Activated T-cell treated with anti-CD3 and anti-CD28 coated beads for 48 hours (primary cell): ENCODE measurements at regions not wholly inside any gene's neighbourhood (a gene's known extent, or its start where the extent isn't known, plus 50 kb on each side); places are given as distances from the start of the nearest gene placed in this dataset.
"Not testable (repeated sequence)": the region's sequence is repeated elsewhere in the genome, so short reads cannot be mapped to it uniquely, and the experiment has no call there.

Experiments
- DNase-seq: peaks from one replicate; pipeline ENCODE4 v3.0.0-alpha.2; 2020; ENCODE audit warnings: low read depth

GRCh38 chr3:11712646-11713045 is 68.9 kb upstream of the VGLL4 start:
- DNase-seq, result no peak

GRCh38 chr3:11711876-11712275 is 68.2 kb upstream of the VGLL4 start:
- DNase-seq, result no peak

DNA sequence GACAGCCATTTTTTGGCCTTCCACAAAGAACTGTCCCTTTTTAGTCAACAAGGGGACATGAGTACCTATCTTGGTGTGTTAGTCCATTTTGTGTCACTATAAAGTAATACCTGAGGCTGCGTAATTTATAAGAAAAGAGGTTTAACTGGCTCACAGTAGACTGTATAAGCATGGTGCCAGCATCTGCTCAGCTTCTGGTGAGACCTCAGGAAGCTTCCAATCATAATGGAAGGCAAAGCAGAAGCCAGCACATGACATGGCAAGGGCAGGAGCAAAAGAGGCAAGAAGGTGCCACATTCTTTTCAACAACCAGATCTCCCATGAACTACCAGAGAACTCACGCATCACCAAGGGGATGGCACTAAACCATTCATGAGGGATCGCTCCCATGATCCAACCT is 66.1 kb upstream of the VGLL4 start:
- no peak for DNase-seq

DNA sequence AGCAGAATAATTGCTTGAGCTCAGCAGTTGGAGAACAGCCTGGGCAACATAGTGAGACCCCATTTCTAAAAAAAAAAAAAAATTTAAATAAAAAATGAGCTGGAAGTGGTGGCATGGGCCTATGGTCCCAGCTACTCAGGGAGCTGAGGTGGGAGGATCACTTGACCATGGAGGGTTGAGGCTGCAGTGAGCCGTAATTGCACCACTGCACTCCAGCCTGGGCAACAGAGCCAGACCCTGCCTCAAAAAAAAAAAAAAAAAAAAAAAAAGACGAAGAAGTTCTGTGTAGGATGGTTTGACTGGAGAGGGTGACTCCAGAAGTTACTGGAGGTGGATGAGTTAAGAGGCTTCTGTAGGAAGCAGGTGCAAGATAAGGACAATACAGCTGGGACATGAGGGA is 63.4 kb upstream of the VGLL4 start:
- not testable (repeated sequence) for DNase-seq

GRCh38 chr3:11706604-11707003 is 62.9 kb upstream of the VGLL4 start:
- DNase-seq, result no peak

GRCh38 chr3:11705049-11705448 is 61.3 kb upstream of the VGLL4 start:
- no peak for DNase-seq

- DNase-seq, result no peak
These were observed 59.4 kb upstream of the VGLL4 start for GRCh38 chr3:11703146-11703545.

GRCh38 chr3:11699083-11699427 is 55.3 kb upstream of the VGLL4 start:
- no peak for DNase-seq

DNA sequence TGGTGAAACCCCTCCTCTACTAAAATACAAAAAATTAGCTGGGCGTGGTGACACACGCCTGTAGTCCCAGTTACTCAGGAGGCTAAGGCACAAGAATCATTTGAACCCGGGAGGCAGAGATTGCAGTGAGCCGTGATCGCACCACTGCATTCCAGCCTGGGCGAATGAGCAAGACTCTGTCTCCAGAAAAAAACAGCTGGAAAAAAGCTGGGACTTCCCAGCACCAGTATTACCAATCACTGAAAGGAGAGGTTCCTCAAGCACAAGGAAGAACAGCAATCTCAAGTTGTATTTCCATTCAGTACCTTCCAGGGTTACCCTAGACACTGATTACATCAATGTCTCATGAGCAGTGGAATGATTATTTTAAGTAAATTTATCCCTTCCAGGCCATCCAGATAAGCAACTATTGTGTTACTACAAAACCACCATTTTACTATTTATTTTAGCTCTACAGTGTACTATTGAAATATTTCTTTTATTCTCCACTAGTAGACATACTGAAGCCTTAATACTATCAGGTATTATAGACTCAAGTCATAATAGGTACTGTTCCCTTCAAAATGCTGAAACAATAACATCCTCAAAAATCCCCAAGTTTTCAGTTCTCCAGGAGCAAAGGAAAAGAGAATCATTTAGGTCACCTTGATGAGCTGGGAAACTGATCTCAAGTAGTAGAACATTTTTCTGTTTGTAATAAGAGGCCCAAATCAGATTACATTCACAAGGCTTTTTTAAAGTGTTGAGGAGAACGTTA is 54.8 kb upstream of the VGLL4 start:
- DNase-seq, result no peak

DNA sequence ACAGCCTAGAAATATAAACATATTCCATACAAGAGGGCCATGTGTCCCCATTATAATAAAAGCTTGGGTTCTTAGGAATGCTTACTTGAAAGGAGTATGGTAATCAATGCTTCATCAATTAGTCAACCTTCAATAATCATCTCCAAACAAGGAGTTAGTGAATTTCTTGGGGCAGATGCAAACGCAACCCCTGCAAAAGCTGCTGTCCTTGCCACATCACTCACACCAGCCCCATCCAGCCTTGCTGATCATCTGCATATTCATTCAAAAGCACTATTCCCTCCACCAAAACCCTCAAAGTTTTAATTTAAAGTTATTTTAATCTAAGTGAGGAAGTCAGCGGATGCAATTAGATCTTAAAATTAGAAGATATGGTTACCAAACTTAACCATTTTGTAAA is 54.0 kb upstream of the VGLL4 start:
- DNase-seq, result no peak

- no peak for DNase-seq
These were observed 52.3 kb upstream of the VGLL4 start for GRCh38 chr3:11696054-11696453.
